ENCODE measurements at regions not wholly inside any gene's neighbourhood (a gene's known extent, or its start where the extent isn't known, plus 50 kb on each side); places are given as distances from the start of the nearest gene placed in this dataset.

DNA sequence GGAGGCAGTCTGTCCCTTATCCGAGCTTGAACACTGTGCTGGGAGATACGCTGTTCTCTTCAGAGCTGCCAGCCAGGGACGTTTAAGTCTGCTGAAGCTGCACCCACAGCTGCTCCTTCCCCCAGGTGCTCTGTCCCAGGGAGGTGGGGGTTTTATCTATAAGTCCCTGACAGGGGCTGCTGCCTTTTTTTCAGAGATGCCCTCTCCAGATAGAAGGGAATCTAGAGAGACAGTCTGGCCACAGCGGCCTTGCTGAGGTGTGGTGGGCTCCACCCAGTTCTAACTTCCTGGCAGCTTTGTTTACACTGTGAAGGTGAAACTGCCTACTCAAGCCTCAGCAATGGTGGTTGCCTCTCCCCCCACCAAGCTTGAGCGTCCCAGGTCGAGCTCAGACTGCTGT is 319.9 kb upstream of the GRM7 start:
- peak; percentile 13 for DNase-seq

DNA sequence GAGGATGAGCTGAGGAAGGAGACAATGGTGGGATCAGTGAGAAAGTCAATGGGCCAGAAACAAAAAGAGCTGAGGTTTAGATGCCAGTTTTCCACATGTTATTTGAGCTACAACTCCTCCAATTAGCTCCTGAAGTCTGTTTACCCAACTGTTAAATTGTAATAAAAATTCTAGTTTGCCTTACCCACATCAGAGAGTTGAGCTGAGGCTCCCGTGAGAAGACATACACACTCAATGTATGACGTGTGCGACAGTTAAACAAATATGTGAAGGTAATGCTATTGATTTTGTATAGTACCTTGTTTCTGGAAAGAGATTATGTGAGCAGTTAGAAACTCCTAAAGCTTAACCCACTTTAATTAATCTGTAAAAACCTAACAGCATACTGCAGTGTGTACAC is 318.1 kb upstream of the GRM7 start:
- DNase-seq, result no peak

DNA sequence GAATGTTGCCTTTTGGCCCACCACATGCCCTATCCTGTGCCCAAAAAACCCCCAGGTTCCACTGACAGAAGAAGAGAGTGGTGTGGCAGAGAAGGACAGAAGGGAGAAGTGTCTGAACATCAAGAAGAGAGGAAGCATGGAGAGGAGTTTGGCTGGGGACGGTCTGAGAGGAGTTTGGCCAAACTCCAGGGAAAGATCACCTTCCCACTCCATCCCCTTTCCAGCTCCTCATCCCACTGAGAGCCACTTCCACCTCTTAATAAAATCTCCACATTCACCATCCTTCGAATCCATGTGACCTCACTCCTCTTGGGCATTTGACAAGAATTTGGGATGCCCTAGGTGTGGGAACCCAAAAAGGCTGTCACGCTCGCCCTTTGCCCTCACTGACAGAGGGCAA is 311.6 kb upstream of the GRM7 start:
- DNase-seq, result no peak

DNA sequence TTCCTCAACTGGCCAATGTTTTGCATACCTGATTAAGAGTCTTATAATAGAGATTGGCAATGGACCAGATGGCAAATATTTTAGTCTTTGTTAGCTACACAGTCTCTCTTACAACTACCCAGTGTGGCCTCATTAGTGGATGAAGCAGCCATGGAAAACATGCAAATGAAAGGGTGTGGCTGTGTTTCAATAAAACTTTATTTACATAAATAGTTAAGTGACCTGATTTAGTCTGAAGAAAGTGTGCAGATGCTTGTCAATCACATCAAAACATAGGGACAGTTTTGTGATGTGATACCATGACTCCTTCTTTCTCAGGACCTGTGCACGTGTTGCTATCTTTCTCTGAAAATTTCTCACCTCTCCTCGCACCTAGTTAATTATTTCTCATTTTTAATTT is 309.8 kb upstream of the GRM7 start:
- no peak for DNase-seq

DNA sequence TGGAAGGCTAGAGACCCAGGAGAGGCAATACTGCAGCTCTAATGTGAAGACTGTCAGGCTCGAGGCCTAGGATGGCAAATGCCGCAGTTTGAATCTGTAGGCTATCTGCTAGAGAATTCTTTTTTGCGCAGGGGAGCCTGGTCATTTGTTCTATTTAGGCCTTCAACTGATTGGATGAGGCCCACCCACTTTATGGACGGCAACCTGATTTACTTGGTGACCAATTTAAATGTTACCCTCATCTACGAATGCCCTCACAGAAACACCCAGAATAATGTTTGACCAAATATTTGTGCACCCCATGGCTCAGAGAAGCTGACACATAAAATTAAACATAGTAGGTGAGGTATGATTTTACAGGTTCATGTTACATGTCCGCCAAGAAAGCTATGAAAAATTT is 300.7 kb upstream of the GRM7 start:
- no peak for DNase-seq

DNA sequence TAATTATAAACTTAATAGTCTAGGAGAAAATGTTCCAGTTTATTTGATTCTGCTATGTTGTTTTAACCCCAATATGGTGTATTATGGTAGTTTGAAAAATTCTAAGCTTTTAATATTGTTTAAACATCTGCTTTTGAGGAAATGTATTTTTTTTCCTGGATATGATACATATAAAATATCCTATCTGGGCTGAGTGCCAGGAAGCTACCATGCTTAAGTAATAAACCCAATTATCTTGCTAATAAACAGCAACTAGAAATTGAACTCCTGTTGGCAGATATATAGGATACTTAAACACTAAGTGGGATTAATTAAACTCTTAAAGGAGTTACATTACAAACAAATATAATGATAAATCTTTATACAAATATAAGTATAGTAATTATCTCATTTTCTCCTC is 293.7 kb upstream of the GRM7 start:
- no peak for DNase-seq

DNA sequence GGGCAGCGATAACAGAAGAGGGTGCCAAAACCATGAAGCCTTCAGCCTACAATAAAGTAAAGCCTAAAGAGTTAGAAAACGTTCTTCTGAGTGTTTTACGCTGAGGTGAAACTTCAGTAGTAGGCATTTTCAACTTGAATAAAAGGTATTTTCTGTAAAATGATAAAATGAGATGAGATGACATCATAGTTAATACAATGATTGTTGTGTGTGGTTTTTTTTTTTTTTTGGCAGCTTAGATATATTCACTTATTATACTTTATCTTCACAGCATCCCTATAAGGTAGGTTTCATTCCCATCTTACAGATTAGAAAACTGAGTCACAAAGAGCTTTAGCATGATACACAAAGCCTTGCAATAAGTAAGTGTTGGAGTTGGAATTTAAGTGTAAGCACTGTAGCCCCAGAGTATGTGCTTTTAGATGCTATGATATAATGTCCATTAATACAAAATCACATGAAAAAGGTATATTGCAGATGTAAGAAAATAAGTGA is 291.9 kb upstream of the GRM7 start:
- DNase-seq, result no peak

DNA sequence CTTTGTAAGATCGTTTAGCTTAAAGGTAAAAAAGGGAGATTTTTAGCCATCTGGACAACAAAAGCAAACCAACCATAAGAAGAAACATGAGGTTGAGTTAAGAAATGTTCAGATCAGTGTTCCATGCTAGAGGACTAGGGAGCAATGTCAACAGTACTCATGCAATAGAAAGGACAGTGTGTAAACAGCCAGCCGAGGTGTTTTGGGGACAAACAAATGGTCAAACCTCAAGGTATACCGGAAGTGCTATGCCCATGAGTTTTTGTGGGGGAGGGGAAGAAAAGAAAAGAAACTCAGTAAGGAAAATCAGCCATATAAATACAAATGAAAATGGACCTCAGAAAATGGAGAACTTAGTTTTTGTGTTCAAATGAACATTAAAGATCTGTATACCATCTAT is 289.5 kb upstream of the GRM7 start:
- DNase-seq, result no peak

DNA sequence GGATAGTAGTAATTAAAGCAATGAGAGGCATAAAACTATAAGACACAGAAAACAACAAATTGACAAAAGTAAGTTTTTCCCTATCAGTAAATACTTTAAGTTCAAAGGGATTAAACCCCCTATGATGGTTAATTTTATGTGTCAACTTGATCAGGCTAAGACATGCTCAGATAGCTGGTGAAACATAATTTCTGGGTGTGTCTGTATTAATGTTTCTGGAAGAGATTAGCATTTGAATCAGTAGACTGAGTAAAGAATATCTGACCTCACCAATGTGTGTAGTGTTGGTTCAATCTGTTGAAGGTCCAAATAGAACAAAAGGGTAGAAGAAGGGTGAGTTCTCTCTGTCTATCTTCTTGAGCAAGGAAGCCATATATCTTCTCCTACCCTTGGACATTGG is 283.3 kb upstream of the GRM7 start:
- DNase-seq, result no peak

DNA sequence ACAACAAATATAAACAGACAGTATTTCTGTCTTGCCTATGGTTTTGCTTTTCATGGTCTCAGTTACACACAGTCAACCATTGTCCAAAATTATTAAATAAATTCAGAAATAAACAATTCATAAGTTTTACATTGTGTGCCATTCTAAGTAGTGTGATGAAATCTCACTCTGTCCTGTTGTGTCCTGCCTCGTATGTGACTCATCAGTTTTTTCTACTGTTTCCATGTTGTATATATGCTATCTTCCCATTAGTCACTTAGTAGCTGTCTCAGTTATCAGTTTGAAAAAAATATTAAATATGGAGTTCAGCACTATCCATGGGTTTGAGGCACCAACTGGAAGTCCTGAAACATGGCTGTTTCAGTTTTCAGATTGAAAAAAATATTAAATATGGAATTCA is 282.4 kb upstream of the GRM7 start:
- peak; percentile 1 for DNase-seq

DNA sequence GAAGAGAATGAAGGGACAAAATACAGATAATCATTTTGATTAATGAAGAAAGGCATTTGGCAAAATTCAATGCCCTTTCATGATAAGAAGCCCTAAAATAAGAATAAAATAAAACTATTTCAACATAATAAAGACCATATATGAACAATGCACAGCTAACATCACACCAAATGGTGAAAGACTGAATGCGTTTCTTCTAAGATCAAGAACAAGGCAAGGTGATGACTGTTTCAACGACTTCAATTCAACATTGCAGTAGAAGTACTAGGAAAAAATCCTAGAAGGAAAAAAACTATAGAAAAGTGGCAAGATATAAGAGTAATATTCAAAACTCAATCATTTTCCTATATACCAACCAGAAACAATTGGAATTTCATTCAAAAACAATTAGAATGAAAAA is 280.1 kb upstream of the GRM7 start:
- DNase-seq, result no peak

DNA sequence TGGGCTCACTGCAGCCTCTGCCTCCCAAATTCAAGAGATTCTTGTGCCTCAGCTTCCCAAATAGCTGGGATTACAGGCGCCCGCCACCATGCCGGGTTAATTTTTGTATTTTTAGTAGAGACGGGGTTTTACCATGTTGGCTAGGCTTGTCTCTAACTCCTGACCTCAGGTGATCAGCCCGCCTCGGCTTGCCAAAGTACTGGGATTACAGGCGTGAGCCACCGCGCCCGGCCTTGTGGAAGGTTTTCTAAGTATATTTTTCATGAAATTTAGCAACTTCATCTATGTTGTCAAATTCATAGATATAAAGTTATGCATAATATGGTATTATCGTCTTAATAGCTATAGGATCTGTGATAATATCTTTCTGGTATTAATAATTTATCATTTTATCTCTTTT is 275.6 kb upstream of the GRM7 start:
- no peak for DNase-seq

DNA sequence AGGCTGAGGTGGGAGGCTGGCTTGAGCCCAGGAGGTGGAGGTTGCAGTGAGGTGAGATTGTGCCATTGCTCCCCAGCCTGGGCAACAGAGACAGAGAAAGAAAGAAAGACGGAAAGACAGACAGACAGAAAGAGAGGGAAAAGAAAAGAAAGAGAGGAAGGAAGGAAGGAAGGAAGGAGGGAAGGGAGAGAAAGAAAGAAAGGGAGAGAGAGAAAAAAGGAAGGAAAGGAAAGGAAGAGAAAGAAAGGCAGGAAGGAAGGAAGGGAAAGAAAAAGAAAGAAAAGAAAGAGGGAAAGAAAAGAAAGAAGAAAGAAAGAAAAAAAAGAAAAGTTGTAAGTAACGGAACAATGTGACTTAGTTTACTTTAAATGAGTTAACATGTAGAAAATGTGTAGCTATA is 260.7 kb upstream of the GRM7 start:
- no peak for DNase-seq

DNA sequence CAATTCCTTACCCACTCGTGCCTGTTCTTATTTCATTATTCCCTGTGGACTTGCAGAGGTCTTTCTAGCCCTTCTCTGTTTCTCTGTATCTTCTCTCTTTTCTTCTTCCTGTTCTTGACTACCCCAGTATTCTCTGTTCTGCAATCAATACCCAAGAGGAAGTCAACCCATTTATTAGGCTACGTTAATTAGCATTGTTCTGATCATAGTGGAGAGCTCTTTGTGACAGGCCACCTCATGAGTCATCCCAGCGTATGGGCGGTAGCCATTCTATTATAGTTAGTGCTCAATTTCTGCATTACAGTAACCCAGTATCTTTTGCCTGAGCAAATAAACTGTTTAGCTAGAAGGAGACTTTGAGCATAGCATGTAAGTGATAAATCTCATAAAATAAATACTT is 259.5 kb upstream of the GRM7 start:
- no peak for DNase-seq

DNA sequence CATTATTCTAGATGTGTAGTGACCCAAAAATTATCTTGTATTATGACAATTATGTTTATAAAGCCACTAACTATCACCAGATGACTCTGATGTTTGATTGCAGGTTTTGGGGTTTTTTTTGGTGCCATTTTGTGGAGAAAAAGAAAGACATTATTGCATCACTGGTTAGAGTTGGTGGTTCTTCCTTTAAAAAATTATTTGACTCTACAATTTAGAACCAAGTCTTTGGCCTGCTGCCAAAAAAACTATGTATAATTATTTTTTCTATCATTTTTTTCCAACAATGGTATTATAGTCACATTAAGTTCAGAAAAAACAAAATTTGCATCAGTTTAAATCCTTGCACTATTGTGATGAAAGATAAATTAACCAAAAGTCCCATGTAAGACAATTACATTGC is 258.6 kb upstream of the GRM7 start:
- DNase-seq, result no peak

DNA sequence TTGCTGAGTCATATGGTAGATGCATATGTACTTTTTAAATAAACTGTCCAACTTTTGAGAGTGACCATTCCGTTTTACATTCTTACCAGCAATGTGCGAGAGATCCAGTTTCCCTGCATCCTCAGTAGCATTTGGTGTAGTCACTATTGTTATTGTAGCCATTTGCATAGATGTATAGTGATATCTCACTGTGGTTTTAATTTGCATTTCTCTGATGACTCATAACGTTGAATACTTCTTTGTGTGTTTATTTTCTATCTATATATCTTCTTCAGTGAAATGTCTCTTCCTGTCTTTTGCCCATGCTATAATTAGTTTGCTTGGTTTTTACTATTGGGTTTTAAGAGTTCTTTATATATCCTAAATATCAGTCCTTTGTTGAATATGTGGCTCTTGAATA is 255.7 kb upstream of the GRM7 start:
- DNase-seq, result peak; percentile 2

DNA sequence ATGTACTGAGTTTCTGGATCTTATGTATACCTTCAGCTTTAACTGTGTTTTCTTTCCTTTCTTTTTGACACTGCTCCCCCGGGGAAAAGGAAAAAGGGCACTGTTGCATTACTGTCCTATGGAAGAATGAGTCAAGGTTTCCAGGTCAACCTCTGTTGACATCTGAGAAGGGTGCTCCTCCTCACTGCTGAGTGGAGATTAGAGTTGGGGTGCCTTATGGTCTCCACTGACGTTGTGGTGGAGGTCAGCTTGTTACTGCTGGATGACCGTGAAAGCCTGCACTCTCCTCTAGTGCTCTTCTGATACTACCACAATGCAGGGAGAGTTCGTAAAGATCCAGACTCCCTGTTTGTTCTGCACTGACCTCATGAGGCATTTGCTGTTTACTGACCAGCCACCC is 252.1 kb upstream of the GRM7 start:
- no peak for DNase-seq

DNA sequence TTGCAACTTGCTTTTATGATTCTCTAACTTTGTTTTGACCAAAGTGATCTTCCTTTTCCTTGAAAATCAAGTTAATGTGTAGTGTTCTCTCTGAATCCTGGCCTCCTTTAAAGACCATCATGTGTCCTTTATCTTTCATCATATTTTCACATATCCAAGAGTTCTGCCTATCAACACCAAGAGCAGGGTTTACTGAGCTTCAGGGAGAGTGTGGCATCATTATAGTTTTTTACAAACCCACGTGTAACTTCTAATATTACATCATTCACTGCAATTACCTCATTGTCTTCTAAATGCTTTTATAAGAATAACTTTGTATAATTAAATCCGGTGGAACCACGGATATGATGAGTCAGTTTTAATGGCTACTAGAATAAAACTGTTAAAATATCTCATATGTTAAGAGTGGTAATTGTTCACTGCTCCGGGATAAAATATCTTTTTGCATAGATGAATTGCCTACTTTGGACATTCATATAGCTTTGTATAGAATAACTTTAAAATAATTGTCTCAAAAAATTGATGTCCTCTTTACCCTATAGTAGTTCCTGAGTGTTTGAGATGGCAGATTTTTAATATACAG is 248.8 kb upstream of the GRM7 start:
- DNase-seq, result no peak

DNA sequence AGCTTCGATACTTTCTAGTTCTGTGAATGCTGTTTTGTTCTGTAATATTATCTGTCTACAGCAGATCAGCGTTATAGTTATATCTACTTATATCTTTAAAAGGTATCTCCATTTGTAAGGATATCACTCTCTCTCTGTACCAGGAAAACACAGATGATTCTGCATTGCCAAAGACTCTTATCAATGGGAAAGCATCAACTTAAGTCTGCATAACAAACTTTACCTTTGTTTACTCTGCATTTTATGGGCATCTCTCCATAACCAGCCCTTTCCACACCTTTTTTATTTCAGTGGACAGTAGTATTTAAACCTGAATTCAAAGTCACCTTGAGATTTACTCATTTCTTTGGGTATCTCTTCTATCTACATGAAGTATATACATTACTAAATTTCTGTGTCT is 238.7 kb upstream of the GRM7 start:
- DNase-seq, result no peak

DNA sequence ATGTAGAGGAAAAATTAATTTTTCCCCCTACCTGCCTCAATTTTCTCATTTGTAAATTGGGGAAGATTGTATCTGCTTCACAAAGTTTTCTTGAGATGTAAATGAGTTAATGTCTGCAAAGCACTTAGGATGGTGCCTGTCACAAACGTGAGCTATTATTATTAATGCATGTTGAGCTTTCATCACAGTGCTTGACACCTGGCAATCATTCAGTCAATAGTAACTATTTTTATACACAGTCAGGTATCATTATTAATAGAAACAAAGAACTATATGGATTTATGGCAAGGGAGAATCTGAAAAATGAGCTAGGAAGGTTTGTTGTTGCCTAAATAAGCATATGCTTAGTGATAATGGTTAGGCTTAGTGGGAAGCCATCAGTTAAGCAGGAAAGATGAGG is 238.2 kb upstream of the GRM7 start:
- no peak for DNase-seq

DNA sequence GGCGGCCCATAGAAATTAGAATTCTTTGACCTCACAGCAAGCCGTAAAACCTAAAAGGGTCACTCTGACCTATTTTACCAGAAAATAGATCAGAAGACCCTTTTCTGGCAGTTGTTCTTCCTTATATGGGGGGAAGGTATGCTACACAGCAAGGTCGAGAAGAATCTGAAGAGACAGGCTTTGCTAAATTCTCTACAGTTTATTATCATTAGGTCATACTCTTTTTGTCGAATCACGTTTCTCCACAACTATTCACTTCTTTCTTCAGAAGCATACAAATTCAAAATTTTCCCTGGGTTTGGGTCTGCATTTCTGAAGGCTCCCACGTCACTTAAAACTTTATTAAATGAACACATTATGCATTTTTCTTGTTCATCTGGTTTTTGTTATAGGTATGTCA is 229.5 kb upstream of the GRM7 start:
- no peak for DNase-seq

DNA sequence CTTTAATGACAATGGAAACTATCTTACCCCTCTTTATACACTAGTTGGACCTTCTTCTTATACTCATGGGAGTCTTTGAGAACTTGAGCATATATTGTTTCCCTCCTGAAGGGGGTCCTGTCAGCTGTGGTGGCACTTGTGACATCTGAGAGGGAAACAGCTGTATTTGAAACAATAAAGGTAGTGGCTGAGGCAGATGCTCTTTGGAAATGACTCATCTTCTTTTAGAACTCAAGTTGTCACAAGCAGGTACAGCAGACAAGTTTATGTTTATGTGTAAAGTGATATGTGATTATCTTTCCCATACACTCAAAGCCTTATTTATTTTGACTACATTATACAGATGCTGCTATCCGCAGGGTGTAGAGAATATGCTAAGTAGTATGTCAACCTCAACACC is 220.0 kb upstream of the GRM7 start:
- DNase-seq, result no peak

DNA sequence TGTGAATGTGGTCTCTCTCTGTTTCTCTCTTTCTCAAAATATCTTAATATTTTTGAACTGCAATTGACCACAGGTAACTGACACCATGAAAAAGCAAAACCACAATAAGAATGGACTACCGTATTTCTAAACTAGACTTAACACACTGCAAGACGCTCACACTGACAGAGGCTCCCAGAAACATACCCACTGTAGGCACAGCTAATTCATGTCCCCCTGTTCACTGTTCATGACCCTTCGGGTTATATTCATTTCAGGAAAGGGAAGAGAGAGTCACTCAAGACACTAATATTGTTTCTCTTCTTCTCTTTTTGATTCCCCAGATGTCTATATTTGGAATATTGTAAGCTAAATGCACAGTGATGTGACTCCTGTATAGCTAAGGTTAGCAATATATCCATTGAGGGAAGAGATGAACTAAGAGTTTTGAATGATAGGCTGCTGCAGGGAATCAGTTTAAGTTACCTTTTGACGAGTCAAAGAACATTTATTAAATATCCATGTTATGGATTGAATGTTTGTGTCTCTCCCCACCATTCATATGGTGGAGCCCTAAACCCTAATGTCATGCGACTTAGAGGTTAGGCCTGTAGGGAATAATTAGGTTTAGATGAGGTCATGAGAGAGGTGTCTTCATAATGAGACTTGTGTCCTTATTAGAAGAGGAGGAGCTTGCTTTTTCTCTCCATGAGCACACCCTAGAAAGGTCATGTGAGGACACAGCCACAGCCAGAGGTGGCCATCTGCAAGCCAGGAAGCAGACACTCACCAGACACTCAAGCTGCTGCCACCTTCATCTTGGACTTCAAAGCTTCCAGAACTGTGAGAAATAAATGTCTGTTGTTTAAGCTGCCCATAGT is 216.6 kb upstream of the GRM7 start:
- DNase-seq, result peak; percentile 13

DNA sequence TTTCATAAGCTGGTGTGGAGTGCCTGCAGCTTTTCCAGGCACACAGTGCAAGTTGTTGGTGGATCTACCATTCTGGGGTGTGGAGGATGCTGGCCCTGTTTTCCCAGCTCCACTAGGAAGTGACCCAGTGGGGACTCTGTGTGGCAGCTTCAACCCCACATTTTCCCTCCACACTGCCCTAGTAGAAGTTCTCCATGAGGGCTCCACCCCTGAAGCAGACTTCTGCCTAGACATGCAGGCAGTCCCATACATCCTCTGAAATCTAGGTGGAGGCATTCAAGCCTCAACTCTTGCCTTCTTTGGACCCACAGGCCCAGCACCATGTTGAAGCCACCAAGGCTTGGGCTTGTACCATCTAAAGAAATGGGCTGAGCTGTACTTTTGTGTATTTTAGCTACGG is 206.2 kb upstream of the GRM7 start:
- DNase-seq, result no peak

DNA sequence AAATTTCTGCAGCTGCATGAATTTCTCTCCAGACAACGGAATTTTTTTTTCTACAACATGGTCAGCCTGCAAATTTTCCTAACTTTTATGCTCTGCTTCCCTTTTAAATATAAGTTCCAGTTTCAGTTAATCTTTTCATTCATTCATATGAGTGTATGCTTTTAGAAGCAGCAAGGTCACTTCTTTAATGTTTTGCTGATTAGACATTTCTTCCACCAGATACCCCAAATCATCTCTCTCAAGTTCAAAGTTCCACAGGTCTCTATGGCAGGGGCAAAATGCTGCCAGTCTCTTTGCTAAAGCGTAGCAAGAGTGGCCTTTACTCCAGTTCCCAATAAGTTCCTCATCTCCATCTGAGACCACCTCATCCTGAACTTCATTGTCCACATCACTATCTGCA is 205.6 kb upstream of the GRM7 start:
- no peak for DNase-seq
